ENCODE measurements at regions not wholly inside any gene's neighbourhood (a gene's known extent, or its start where the extent isn't known, plus 50 kb on each side); places are given as distances from the start of the nearest gene placed in this dataset.

- H3K27ac ChIP-seq, result no peak overlapping the region
- no peaks in the 10 kb centered on the region for H3K4me1 ChIP-seq (ENCODE audit: insufficient read depth)
- H2AFZ ChIP-seq, result no peak overlapping the region
- 97% methylated on average over 3 of the region's 3 CpGs for WGBS (ENCODE audit: low lambda C conversion rate, missing lambda C conversion rate)
- H3K9me2 ChIP-seq (replicated peaks; ENCODE audit: insufficient read depth), result no peaks in the 10 kb centered on the region
- H3K79me2 ChIP-seq, result no peaks in the 10 kb centered on the region
- H4K20me1 ChIP-seq (ENCODE audit: insufficient read depth, poor library complexity, severe bottlenecking), result no peaks in the 10 kb centered on the region
- no peaks in the 10 kb centered on the region for H3K27me3 ChIP-seq
- no peak overlapping the region for H3K4me2 ChIP-seq
- H3K9me3 ChIP-seq (ENCODE audit: low read depth), result no peaks in the 10 kb centered on the region
- no peak for DNase-seq (ENCODE audit: low spot score)
- no peaks in the 10 kb centered on the region for H3K36me3 ChIP-seq (replicated peaks; ENCODE audit: insufficient read depth, low read depth)
- no peak for TF ChIP-seq EZH2phosphoT487 (IDR thresholded peaks at IDR 0.05; ENCODE audit: low read depth, severe bottlenecking, unreplicated experiment)
- TF ChIP-seq EZH2 (IDR thresholded peaks at IDR 0.05; ENCODE audit: borderline replicate concordance), result no peak
- TF ChIP-seq CTCF (IDR thresholded peaks at IDR 0.05; ENCODE audit: poor library complexity), result no peak
- no peak overlapping the region for H3K4me3 ChIP-seq
These were observed 446.7 kb upstream of the B3GALT2 start for GRCh38 chr1:193633093-193633492.

- Histone ChIP-seq H3K4me1 (ENCODE audit: insufficient read depth) (no peaks in the 10 kb centered on the region), H3K79me2 (no peaks in the 10 kb centered on the region), H3K27me3 (no peaks in the 10 kb centered on the region), H3K4me3 (no peak overlapping the region), H3K4me2 (no peak overlapping the region), H4K20me1 (ENCODE audit: insufficient read depth, poor library complexity, severe bottlenecking) (no peaks in the 10 kb centered on the region), H3K9me3 (ENCODE audit: low read depth) (no peaks in the 10 kb centered on the region), H3K27ac (no peak overlapping the region), H3K9me2 (replicated peaks; ENCODE audit: insufficient read depth) (no peaks in the 10 kb centered on the region), H2AFZ (no peak overlapping the region), H3K36me3 (replicated peaks; ENCODE audit: insufficient read depth, low read depth) (no peaks in the 10 kb centered on the region)
- DNase-seq (ENCODE audit: low spot score), result no peak
- WGBS (ENCODE audit: low lambda C conversion rate, missing lambda C conversion rate), result 87% methylated on average over 3 of the region's 3 CpGs
- TF ChIP-seq EZH2phosphoT487 (IDR thresholded peaks at IDR 0.05; ENCODE audit: low read depth, severe bottlenecking, unreplicated experiment) (no peak), EZH2 (IDR thresholded peaks at IDR 0.05; ENCODE audit: borderline replicate concordance) (no peak), CTCF (IDR thresholded peaks at IDR 0.05; ENCODE audit: poor library complexity) (no peak)
These were observed 444.9 kb upstream of the B3GALT2 start for GRCh38 chr1:193631306-193631705.

- Histone ChIP-seq H3K27ac (no peak overlapping the region), H2AFZ (no peak overlapping the region), H3K27me3 (no peaks in the 10 kb centered on the region), H3K79me2 (no peaks in the 10 kb centered on the region), H3K9me2 (replicated peaks; ENCODE audit: insufficient read depth) (no peaks in the 10 kb centered on the region), H4K20me1 (ENCODE audit: insufficient read depth, poor library complexity, severe bottlenecking) (no peaks in the 10 kb centered on the region), H3K9me3 (ENCODE audit: low read depth) (no peaks in the 10 kb centered on the region), H3K4me1 (ENCODE audit: insufficient read depth) (no peaks in the 10 kb centered on the region), H3K4me3 (no peak overlapping the region), H3K36me3 (replicated peaks; ENCODE audit: insufficient read depth, low read depth) (no peaks in the 10 kb centered on the region), H3K4me2 (no peak overlapping the region)
- TF ChIP-seq EZH2phosphoT487 (IDR thresholded peaks at IDR 0.05; ENCODE audit: low read depth, severe bottlenecking, unreplicated experiment) (no peak), CTCF (IDR thresholded peaks at IDR 0.05; ENCODE audit: poor library complexity) (no peak), EZH2 (IDR thresholded peaks at IDR 0.05; ENCODE audit: borderline replicate concordance) (no peak)
- WGBS (ENCODE audit: low lambda C conversion rate, missing lambda C conversion rate), result 69% methylated on average over 3 of the region's 3 CpGs
- DNase-seq (ENCODE audit: low spot score), result no peak
These were observed 443.5 kb upstream of the B3GALT2 start for GRCh38 chr1:193629875-193630274.

GRCh38 chr1:193626695-193627094 is 440.3 kb upstream of the B3GALT2 start:
- H3K4me2 ChIP-seq, result no peak overlapping the region
- TF ChIP-seq EZH2phosphoT487 (IDR thresholded peaks at IDR 0.05; ENCODE audit: low read depth, severe bottlenecking, unreplicated experiment) (no peak), CTCF (IDR thresholded peaks at IDR 0.05; ENCODE audit: poor library complexity) (no peak), EZH2 (IDR thresholded peaks at IDR 0.05; ENCODE audit: borderline replicate concordance) (no peak)
- no peak for DNase-seq (ENCODE audit: low spot score)
- H3K27ac ChIP-seq, result no peak overlapping the region
- no peaks in the 10 kb centered on the region for H3K36me3 ChIP-seq (replicated peaks; ENCODE audit: insufficient read depth, low read depth)
- no peaks in the 10 kb centered on the region for H4K20me1 ChIP-seq (ENCODE audit: insufficient read depth, poor library complexity, severe bottlenecking)
- no peaks in the 10 kb centered on the region for H3K79me2 ChIP-seq
- no peaks in the 10 kb centered on the region for H3K9me3 ChIP-seq (ENCODE audit: low read depth)
- no peaks in the 10 kb centered on the region for H3K9me2 ChIP-seq (replicated peaks; ENCODE audit: insufficient read depth)
- H3K4me1 ChIP-seq (ENCODE audit: insufficient read depth), result no peaks in the 10 kb centered on the region
- no peak overlapping the region for H3K4me3 ChIP-seq
- H3K27me3 ChIP-seq, result no peaks in the 10 kb centered on the region
- WGBS (ENCODE audit: low lambda C conversion rate, missing lambda C conversion rate), result 64% methylated on average over 2 of the region's 2 CpGs
- no peak overlapping the region for H2AFZ ChIP-seq
